ENCODE measurements at regions not wholly inside any gene's neighbourhood (a gene's known extent, or its start where the extent isn't known, plus 50 kb on each side); places are given as distances from the start of the nearest gene placed in this dataset.

- 0 out of 3 replicates have a peak, but pooled peaks cover 4% of the 10 kb centered on the region for H3K4me1 ChIP-seq
- POLR2A ChIA-PET = no interaction called here
- no peak overlapping the region for H3K4me3 ChIP-seq
- no peak overlapping the region for H3K4me2 ChIP-seq
- no peak for TF ChIP-seq MYC (IDR thresholded peaks at IDR 0.05; ENCODE audit: borderline replicate concordance, low read length)
- no peak for TF ChIP-seq CTCF (IDR thresholded peaks at IDR 0.05)
- no peak for TF ChIP-seq ZSCAN20 (CRISPR knock-in tag; IDR thresholded peaks at IDR 0.05)
- FAIRE-seq (no peak), ATAC-seq (no peak), DNase-seq (ENCODE audit: low read depth in 1 of 2, low spot score in 1 of 2) (no peak)
- no peaks in the 10 kb centered on the region for H3K9me3 ChIP-seq
- WGBS (ENCODE audit: missing lambda C conversion rate) = 92% methylated on average over 2 of the region's 4 CpGs
- H3K27ac ChIP-seq = no peak overlapping the region
- CTCF ChIA-PET = interaction anchor here (0.6 kb wide), 1 partner anchor 9 kb away, joined by 3 read pairs; no protein-coding TSS in a partner anchor
Measured at GRCh38 chr1:41977326-41977725, 58.6 kb upstream of the HIVEP3 start.

- H3K4me2 ChIP-seq = no peak overlapping the region
- POLR2A ChIA-PET = no interaction called here
- CTCF ChIA-PET = interaction anchor here (0.6 kb wide), 1 partner anchor 9 kb away, joined by 3 read pairs; no protein-coding TSS in a partner anchor
- 80% methylated on average over 7 of the region's 7 CpGs for WGBS (ENCODE audit: missing lambda C conversion rate)
- no peaks in the 10 kb centered on the region for H3K9me3 ChIP-seq
- FAIRE-seq (no peak), ATAC-seq (no peak), DNase-seq (ENCODE audit: low read depth in 1 of 2, low spot score in 1 of 2) (no peak)
- no peak overlapping the region for H3K4me3 ChIP-seq
- H3K4me1 ChIP-seq = 0 out of 3 replicates have a peak, but pooled peaks cover 1% of the 10 kb centered on the region
- no peak overlapping the region for H3K27ac ChIP-seq
- no peak for TF ChIP-seq USF2 (IDR thresholded peaks at IDR 0.05)
- no peak for TF ChIP-seq HOXB13 (CRISPR knock-in tag; IDR thresholded peaks at IDR 0.05; ENCODE audit: low read depth)
- no peak for TF ChIP-seq RCOR1 (IDR thresholded peaks at IDR 0.05; ENCODE audit: low read depth, low read length)
- TF ChIP-seq GATA3 (IDR thresholded peaks at IDR 0.05; ENCODE audit: borderline replicate concordance) = no peak
- TF ChIP-seq JUN (IDR thresholded peaks at IDR 0.05) = no peak
Measured at GRCh38 chr1:41976671-41977070, 57.9 kb upstream of the HIVEP3 start.

- no peak for FAIRE-seq
- POLR2A ChIA-PET = no interaction called here
- CTCF ChIA-PET = no interaction called here
- ATAC-seq = no peak
- WGBS (ENCODE audit: missing lambda C conversion rate) = 72% methylated on average over 12 of the region's 12 CpGs
- Histone ChIP-seq H3K9me3 (no peaks in the 10 kb centered on the region), H3K4me2 (no peak overlapping the region), H3K4me1 (no peaks in the 10 kb centered on the region), H3K27ac (no peak overlapping the region), H3K4me3 (no peak overlapping the region)
- DNase-seq (ENCODE audit: low read depth in 1 of 2, low spot score in 1 of 2) = no peak
- TF ChIP-seq BHLHE40 (IDR thresholded peaks at IDR 0.05; ENCODE audit: low read depth, low read length) = no peak
- TF ChIP-seq KDM5A (IDR thresholded peaks at IDR 0.05) = no peak
- no peak for TF ChIP-seq MYC (IDR thresholded peaks at IDR 0.05; ENCODE audit: borderline replicate concordance, low read length)
- TF ChIP-seq CBX8 (IDR thresholded peaks at IDR 0.05) = no peak
- no peak for TF ChIP-seq MAFK (IDR thresholded peaks at IDR 0.05; ENCODE audit: partially characterized antibody)
- no peak for TF ChIP-seq NR3C1 (IDR thresholded peaks at IDR 0.05)
- no peak for TF ChIP-seq SMC3 (IDR thresholded peaks at IDR 0.05)
- no peak for TF ChIP-seq TP53 (CRISPR knock-in tag; IDR thresholded peaks at IDR 0.05)
- TF ChIP-seq RFX5 (IDR thresholded peaks at IDR 0.05) = no peak
- TF ChIP-seq E2F6 (IDR thresholded peaks at IDR 0.05; ENCODE audit: borderline replicate concordance, low read depth) = no peak
- no peak for TF ChIP-seq CBX2 (IDR thresholded peaks at IDR 0.05; ENCODE audit: borderline replicate concordance, low read depth)
- TF ChIP-seq PHF8 (IDR thresholded peaks at IDR 0.05; ENCODE audit: borderline replicate concordance, low read depth) = no peak
- TF ChIP-seq PBX3 (IDR thresholded peaks at IDR 0.05) = no peak
- no peak for TF ChIP-seq HOXA7 (CRISPR knock-in tag; IDR thresholded peaks at IDR 0.05)
- TF ChIP-seq JUNB (IDR thresholded peaks at IDR 0.05) = no peak
- no peak for TF ChIP-seq EHMT2 (IDR thresholded peaks at IDR 0.05; ENCODE audit: low read depth)
- TF ChIP-seq BCL3 (IDR thresholded peaks at IDR 0.05) = no peak
Measured at GRCh38 chr1:41975850-41976569, 57.3 kb upstream of the HIVEP3 start.
